ENCODE measurements at regions not wholly inside any gene's neighbourhood (a gene's known extent, or its start where the extent isn't known, plus 50 kb on each side); places are given as distances from the start of the nearest gene placed in this dataset.

GRCh38 chr3:76035117-76035516, 249.8 kb upstream of the ZNF717 start:
- ChIA-PET POLR2A (no interaction called here), CTCF (interaction anchor here (1.7 kb wide), 1 partner anchor 10 kb away, joined by 6 read pairs; no protein-coding TSS in a partner anchor), SMC1A (ENCODE audit: uncharacterized antibody, unreplicated experiment) (no interaction called here), RAD21 (ENCODE audit: unreplicated experiment) (no interaction called here)
- ATAC-seq, result no peak
- H3K4me3 ChIP-seq, result no peak overlapping the region
- no peak overlapping the region for H2AFZ ChIP-seq (ENCODE audit: control insufficient read depth, low read depth, low read length)
- TF ChIP-seq FOXK2 (IDR thresholded peaks at IDR 0.05), result no peak
- no peak for TF ChIP-seq MYB (IDR thresholded peaks at IDR 0.05; ENCODE audit: borderline replicate concordance, low read depth, low read length)
- H3K27ac ChIP-seq (ENCODE audit: control insufficient read depth, insufficient read depth), result no peak overlapping the region
- in situ Hi-C loops (cut with MboI) (no loop called here), intact Hi-C loops (cut with micrococcal nuclease; ENCODE audit: unreplicated experiment) (no loop called here)
- no peaks in the 10 kb centered on the region for H3K4me1 ChIP-seq (ENCODE audit: control insufficient read depth, insufficient read depth, low read length)
- no peaks in the 10 kb centered on the region for H4K20me1 ChIP-seq (ENCODE audit: control insufficient read depth, insufficient read depth)
- no peaks in the 10 kb centered on the region for H3K9me3 ChIP-seq (replicated peaks; ENCODE audit: control insufficient read depth, insufficient read depth, low read length)
- FAIRE-seq, result no peak
- H3K27me3 ChIP-seq (replicated peaks in 1 of 2; ENCODE audit: control insufficient read depth in 2 of 2, insufficient read depth in 2 of 2, low read length in 1 of 2), result no peaks in the 10 kb centered on the region
- no peaks in the 10 kb centered on the region for H3K36me3 ChIP-seq (ENCODE audit: control insufficient read depth in 2 of 2, insufficient read depth in 2 of 2, low read length in 1 of 2)
- no peak overlapping the region for H3K9ac ChIP-seq (ENCODE audit: control insufficient read depth, insufficient read depth, low read length)
- WGBS (ENCODE audit: insufficient coverage, insufficient replicate concordance, low lambda C conversion rate, missing lambda C conversion rate), result 55% methylated on average over 2 of the region's 2 CpGs
- no peak for DNase-seq (ENCODE audit: low read depth, low spot score)
- no peaks in the 10 kb centered on the region for H3K79me2 ChIP-seq (ENCODE audit: control insufficient read depth, insufficient read depth, low read length)
- H3K4me2 ChIP-seq (ENCODE audit: control insufficient read depth, insufficient read depth), result no peak overlapping the region
- no TSS peak for BruUV-seq (replicated peaks)

GRCh38 chr3:76038949-76039348, 253.6 kb upstream of the ZNF717 start:
- Histone ChIP-seq H3K4me3 (no peak overlapping the region), H3K27me3 (replicated peaks in 1 of 2; ENCODE audit: control insufficient read depth in 2 of 2, insufficient read depth in 2 of 2, low read length in 1 of 2) (no peaks in the 10 kb centered on the region), H3K36me3 (ENCODE audit: control insufficient read depth in 2 of 2, insufficient read depth in 2 of 2, low read length in 1 of 2) (no peaks in the 10 kb centered on the region), H3K27ac (ENCODE audit: control insufficient read depth, insufficient read depth) (no peak overlapping the region), H3K9me3 (replicated peaks; ENCODE audit: control insufficient read depth, insufficient read depth, low read length) (no peaks in the 10 kb centered on the region), H4K20me1 (ENCODE audit: control insufficient read depth, insufficient read depth) (no peaks in the 10 kb centered on the region), H3K79me2 (ENCODE audit: control insufficient read depth, insufficient read depth, low read length) (no peaks in the 10 kb centered on the region), H3K4me1 (ENCODE audit: control insufficient read depth, insufficient read depth, low read length) (no peaks in the 10 kb centered on the region), H3K4me2 (ENCODE audit: control insufficient read depth, insufficient read depth) (no peak overlapping the region), H3K9ac (ENCODE audit: control insufficient read depth, insufficient read depth, low read length) (no peak overlapping the region), H2AFZ (ENCODE audit: control insufficient read depth, low read depth, low read length) (no peak overlapping the region)
- ChIA-PET RAD21 (ENCODE audit: unreplicated experiment) (no interaction called here), CTCF (no interaction called here), SMC1A (ENCODE audit: uncharacterized antibody, unreplicated experiment) (interaction anchor here (0.6 kb wide), 2 partner anchors 18 to 140 kb away, joined by 3 read pairs; no protein-coding TSS in a partner anchor), POLR2A (no interaction called here)
- in situ Hi-C loops (cut with MboI), result no loop called here
- intact Hi-C loops (cut with micrococcal nuclease; ENCODE audit: unreplicated experiment), result no loop called here
- BruUV-seq (replicated peaks), result no TSS peak
- DNase-seq (ENCODE audit: low read depth, low spot score) (no peak), FAIRE-seq (no peak), ATAC-seq (no peak)
- WGBS (ENCODE audit: insufficient coverage, insufficient replicate concordance, low lambda C conversion rate, missing lambda C conversion rate), result 32% methylated on average over 2 of the region's 2 CpGs
- TF ChIP-seq POLR2AphosphoS2 (IDR thresholded peaks at IDR 0.05; ENCODE audit: low read depth, low read length), result no peak
- TF ChIP-seq TCF7 (IDR thresholded peaks at IDR 0.05; ENCODE audit: borderline replicate concordance), result no peak
- no peak for TF ChIP-seq POU2F2 (IDR thresholded peaks at IDR 0.05; ENCODE audit: borderline replicate concordance, low read depth, low read length)
- TF ChIP-seq ZZZ3 (IDR thresholded peaks at IDR 0.05; ENCODE audit: control insufficient read depth, insufficient read length, low read depth), result no peak
- TF ChIP-seq PRDM15 (CRISPR knock-in tag; IDR thresholded peaks at IDR 0.05), result no peak
- no peak for TF ChIP-seq CEBPZ (IDR thresholded peaks at IDR 0.05; ENCODE audit: low read depth, low read length)
- TF ChIP-seq CHD2 (IDR thresholded peaks at IDR 0.05; ENCODE audit: borderline replicate concordance, low read depth, low read length), result no peak
- no peak for TF ChIP-seq BRCA1 (IDR thresholded peaks at IDR 0.05; ENCODE audit: low read depth, low read length)
- TF ChIP-seq TCF12 (IDR thresholded peaks at IDR 0.05; ENCODE audit: low read depth, low read length), result no peak
- no peak for TF ChIP-seq RB1 (IDR thresholded peaks at IDR 0.05; ENCODE audit: borderline replicate concordance)
